ENCODE measurements at regions not wholly inside any gene's neighbourhood (a gene's known extent, or its start where the extent isn't known, plus 50 kb on each side); places are given as distances from the start of the nearest gene placed in this dataset.

GRCh38 chr18:45250479-45250878 is 364.8 kb upstream of the SLC14A2 start:
- POLR2A ChIA-PET = no interaction called here
- Mint-ChIP-seq H3K27me3 (peaks cover 6% of the 10 kb centered on the region), H3K27ac (no peak overlapping the region)

GRCh38 chr18:45251236-45251635 is 364.0 kb upstream of the SLC14A2 start:
- H3K4me3 Mint-ChIP-seq = no peak overlapping the region
- peaks cover 6% of the 10 kb centered on the region for H3K27me3 Mint-ChIP-seq
- H3K27ac Mint-ChIP-seq = no peak overlapping the region
- DNase-seq (no peak), ATAC-seq (ENCODE audit: low read depth) (no peak)
- POLR2A ChIA-PET = no interaction called here
- H3K4me1 Mint-ChIP-seq = no peaks in the 10 kb centered on the region
- no peaks in the 10 kb centered on the region for H3K36me3 Mint-ChIP-seq
- no peaks in the 10 kb centered on the region for H3K9me3 Mint-ChIP-seq

More at GRCh38 chr18:45250479-45250878, 364.8 kb upstream of the SLC14A2 start:
- DNase-seq = no peak
- no peak for ATAC-seq (ENCODE audit: low read depth)
- no peaks in the 10 kb centered on the region for H3K36me3 Mint-ChIP-seq
- H3K4me3 Mint-ChIP-seq = no peak overlapping the region
- no peaks in the 10 kb centered on the region for H3K9me3 Mint-ChIP-seq
- no peaks in the 10 kb centered on the region for H3K4me1 Mint-ChIP-seq

- Mint-ChIP-seq H3K27me3 (peaks cover 6% of the 10 kb centered on the region), H3K9me3 (no peaks in the 10 kb centered on the region), H3K27ac (no peak overlapping the region), H3K36me3 (no peaks in the 10 kb centered on the region), H3K4me3 (no peak overlapping the region), H3K4me1 (no peaks in the 10 kb centered on the region)
- ATAC-seq (ENCODE audit: low read depth) = no peak
- DNase-seq = no peak
- POLR2A ChIA-PET = no interaction called here
Observed at GRCh38 chr18:45252474-45252873, 362.8 kb upstream of the SLC14A2 start.

GRCh38 chr18:45253056-45253565 is 362.2 kb upstream of the SLC14A2 start:
- POLR2A ChIA-PET = no interaction called here
- H3K27ac Mint-ChIP-seq = no peak overlapping the region

GRCh38 chr18:45253973-45254708 is 361.1 kb upstream of the SLC14A2 start:
- H3K27me3 Mint-ChIP-seq = peaks cover 3% of the 10 kb centered on the region
- no peak for ATAC-seq (ENCODE audit: low read depth)
- no peak overlapping the region for H3K27ac Mint-ChIP-seq
- H3K9me3 Mint-ChIP-seq = no peaks in the 10 kb centered on the region
- no peak for DNase-seq
- POLR2A ChIA-PET = no interaction called here
- H3K4me3 Mint-ChIP-seq = no peak overlapping the region
- no peaks in the 10 kb centered on the region for H3K4me1 Mint-ChIP-seq
- no peaks in the 10 kb centered on the region for H3K36me3 Mint-ChIP-seq

More at GRCh38 chr18:45253056-45253565, 362.2 kb upstream of the SLC14A2 start:
- H3K27me3 Mint-ChIP-seq = peaks cover 3% of the 10 kb centered on the region
- H3K4me1 Mint-ChIP-seq = no peaks in the 10 kb centered on the region
- ATAC-seq (ENCODE audit: low read depth) (no peak), DNase-seq (no peak)
- H3K9me3 Mint-ChIP-seq = no peaks in the 10 kb centered on the region
- H3K36me3 Mint-ChIP-seq = no peaks in the 10 kb centered on the region
- H3K4me3 Mint-ChIP-seq = no peak overlapping the region

- Mint-ChIP-seq H3K4me3 (no peak overlapping the region), H3K36me3 (no peaks in the 10 kb centered on the region), H3K9me3 (no peaks in the 10 kb centered on the region), H3K27me3 (peaks cover 3% of the 10 kb centered on the region), H3K27ac (no peak overlapping the region), H3K4me1 (no peaks in the 10 kb centered on the region)
- no peak for ATAC-seq (ENCODE audit: low read depth)
- no peak for DNase-seq
- POLR2A ChIA-PET = no interaction called here
Observed at GRCh38 chr18:45254709-45255082, 360.6 kb upstream of the SLC14A2 start.

- DNase-seq (no peak), ATAC-seq (ENCODE audit: low read depth) (no peak)
- H3K36me3 Mint-ChIP-seq = no peaks in the 10 kb centered on the region
- H3K4me1 Mint-ChIP-seq = no peaks in the 10 kb centered on the region
- POLR2A ChIA-PET = no interaction called here
- no peaks in the 10 kb centered on the region for H3K9me3 Mint-ChIP-seq
- no peak overlapping the region for H3K4me3 Mint-ChIP-seq
- H3K27ac Mint-ChIP-seq = no peak overlapping the region
- H3K27me3 Mint-ChIP-seq = peaks cover under 1% of the 10 kb centered on the region
Observed at GRCh38 chr18:45255197-45255890, 359.9 kb upstream of the SLC14A2 start.

GRCh38 chr18:45260125-45260524 is 355.2 kb upstream of the SLC14A2 start:
- H3K27me3 Mint-ChIP-seq = no peaks in the 10 kb centered on the region
- ATAC-seq (ENCODE audit: low read depth) (no peak), DNase-seq (no peak)
- no peaks in the 10 kb centered on the region for H3K36me3 Mint-ChIP-seq
- no peak overlapping the region for H3K4me3 Mint-ChIP-seq
- no peaks in the 10 kb centered on the region for H3K4me1 Mint-ChIP-seq
- POLR2A ChIA-PET = no interaction called here
- no peaks in the 10 kb centered on the region for H3K9me3 Mint-ChIP-seq
- no peak overlapping the region for H3K27ac Mint-ChIP-seq

GRCh38 chr18:45266023-45266422 is 349.3 kb upstream of the SLC14A2 start:
- H3K27me3 Mint-ChIP-seq = peaks cover 5% of the 10 kb centered on the region
- DNase-seq (no peak), ATAC-seq (ENCODE audit: low read depth) (no peak)
- no peak overlapping the region for H3K4me3 Mint-ChIP-seq
- POLR2A ChIA-PET = no interaction called here
- H3K9me3 Mint-ChIP-seq = no peaks in the 10 kb centered on the region
- H3K36me3 Mint-ChIP-seq = no peaks in the 10 kb centered on the region
- no peaks in the 10 kb centered on the region for H3K4me1 Mint-ChIP-seq
- H3K27ac Mint-ChIP-seq = no peak overlapping the region

- DNase-seq = no peak
- H3K4me1 Mint-ChIP-seq = no peaks in the 10 kb centered on the region
- H3K27me3 Mint-ChIP-seq = peaks cover 5% of the 10 kb centered on the region
- H3K9me3 Mint-ChIP-seq = no peaks in the 10 kb centered on the region
- no peak overlapping the region for H3K27ac Mint-ChIP-seq
- H3K4me3 Mint-ChIP-seq = no peak overlapping the region
- POLR2A ChIA-PET = no interaction called here
- no peaks in the 10 kb centered on the region for H3K36me3 Mint-ChIP-seq
- no peak for ATAC-seq (ENCODE audit: low read depth)
Observed at GRCh38 chr18:45267622-45268021, 347.7 kb upstream of the SLC14A2 start.

- POLR2A ChIA-PET = no interaction called here
- H3K4me3 Mint-ChIP-seq = no peak overlapping the region
Observed at GRCh38 chr18:45268583-45268982, 346.7 kb upstream of the SLC14A2 start.

GRCh38 chr18:45270289-45270771 is 344.9 kb upstream of the SLC14A2 start:
- H3K27ac Mint-ChIP-seq = no peak overlapping the region
- POLR2A ChIA-PET = no interaction called here
- DNase-seq (no peak), ATAC-seq (ENCODE audit: low read depth) (no peak)
- no peaks in the 10 kb centered on the region for H3K4me1 Mint-ChIP-seq
- H3K27me3 Mint-ChIP-seq = peaks cover 5% of the 10 kb centered on the region
- H3K36me3 Mint-ChIP-seq = no peaks in the 10 kb centered on the region
- no peak overlapping the region for H3K4me3 Mint-ChIP-seq
- no peaks in the 10 kb centered on the region for H3K9me3 Mint-ChIP-seq

More at GRCh38 chr18:45268583-45268982, 346.7 kb upstream of the SLC14A2 start:
- H3K27ac Mint-ChIP-seq = no peak overlapping the region
- no peaks in the 10 kb centered on the region for H3K4me1 Mint-ChIP-seq
- no peak for DNase-seq
- no peaks in the 10 kb centered on the region for H3K36me3 Mint-ChIP-seq
- peaks cover 5% of the 10 kb centered on the region for H3K27me3 Mint-ChIP-seq
- no peak for ATAC-seq (ENCODE audit: low read depth)
- no peaks in the 10 kb centered on the region for H3K9me3 Mint-ChIP-seq

GRCh38 chr18:45274026-45274425 is 341.2 kb upstream of the SLC14A2 start:
- H3K9me3 Mint-ChIP-seq = no peaks in the 10 kb centered on the region
- H3K36me3 Mint-ChIP-seq = no peaks in the 10 kb centered on the region
- no peaks in the 10 kb centered on the region for H3K4me1 Mint-ChIP-seq
- DNase-seq (no peak), ATAC-seq (ENCODE audit: low read depth) (no peak)
- H3K4me3 Mint-ChIP-seq = no peak overlapping the region
- H3K27ac Mint-ChIP-seq = no peak overlapping the region
- peaks cover 2% of the 10 kb centered on the region for H3K27me3 Mint-ChIP-seq
- POLR2A ChIA-PET = no interaction called here
